T-helper 17 cell (primary cell): ENCODE measurements at regions not wholly inside any gene's neighbourhood (a gene's known extent, or its start where the extent isn't known, plus 50 kb on each side); places are given as distances from the start of the nearest gene placed in this dataset.
"Not testable (repeated sequence)": the region's sequence is repeated elsewhere in the genome, so short reads cannot be mapped to it uniquely, and the experiment has no call there.

ENCODE experiments used
- ATAC-seq: fragments of 150-1000 bp; cut with Tn5 transposase; 2 replicates; pipeline ENCODE4 v1.10.0; 2021; ENCODE audit warnings: mild to moderate bottlenecking, moderate library complexity
- DNase-seq, 3 donors: peaks; one replicate each; pipeline versions ENCODE4 v3.0.0 to v3.0.0-alpha.2; 2020 to 2021
- H3K9me3 ChIP-seq: one replicate; pipeline ENCODE4 v1.7.0; 2013; ENCODE audit warnings: low read length, mild to moderate bottlenecking; ENCODE audit not compliant: control insufficient read depth, poor library complexity, severe bottlenecking
- H3K27ac Mint-ChIP-seq: one replicate; pipeline ENCODE4 v1.8.0; 2022; ENCODE audit warnings: mild to moderate bottlenecking, moderate library complexity, mixed read lengths
- H3K27me3 Mint-ChIP-seq: one replicate; pipeline ENCODE4 v1.8.0; 2022; ENCODE audit warnings: mixed read lengths
- H3K36me3 Mint-ChIP-seq: one replicate; pipeline ENCODE4 v1.8.0; 2022; ENCODE audit warnings: low read depth, mixed read lengths
- H3K4me1 Mint-ChIP-seq: one replicate; pipeline ENCODE4 v1.8.0; 2022; ENCODE audit warnings: mild to moderate bottlenecking, mixed read lengths
- H3K4me3 Mint-ChIP-seq: one replicate; pipeline ENCODE4 v1.8.0; 2022; ENCODE audit warnings: mild to moderate bottlenecking, moderate library complexity, mixed read lengths

GRCh38 chr11:71383461-71383860 lies 64.7 kb downstream of the DHCR7 start:
- DNase-seq (no peak), ATAC-seq (no peak)
- Mint-ChIP-seq H3K27me3 (no peaks in the 10 kb centered on the region), H3K27ac (no peak overlapping the region), H3K4me1 (no peaks in the 10 kb centered on the region), H3K36me3 (peaks cover 2% of the 10 kb centered on the region), H3K4me3 (no peak overlapping the region)
- H3K9me3 ChIP-seq, result no peaks in the 10 kb centered on the region

DNA sequence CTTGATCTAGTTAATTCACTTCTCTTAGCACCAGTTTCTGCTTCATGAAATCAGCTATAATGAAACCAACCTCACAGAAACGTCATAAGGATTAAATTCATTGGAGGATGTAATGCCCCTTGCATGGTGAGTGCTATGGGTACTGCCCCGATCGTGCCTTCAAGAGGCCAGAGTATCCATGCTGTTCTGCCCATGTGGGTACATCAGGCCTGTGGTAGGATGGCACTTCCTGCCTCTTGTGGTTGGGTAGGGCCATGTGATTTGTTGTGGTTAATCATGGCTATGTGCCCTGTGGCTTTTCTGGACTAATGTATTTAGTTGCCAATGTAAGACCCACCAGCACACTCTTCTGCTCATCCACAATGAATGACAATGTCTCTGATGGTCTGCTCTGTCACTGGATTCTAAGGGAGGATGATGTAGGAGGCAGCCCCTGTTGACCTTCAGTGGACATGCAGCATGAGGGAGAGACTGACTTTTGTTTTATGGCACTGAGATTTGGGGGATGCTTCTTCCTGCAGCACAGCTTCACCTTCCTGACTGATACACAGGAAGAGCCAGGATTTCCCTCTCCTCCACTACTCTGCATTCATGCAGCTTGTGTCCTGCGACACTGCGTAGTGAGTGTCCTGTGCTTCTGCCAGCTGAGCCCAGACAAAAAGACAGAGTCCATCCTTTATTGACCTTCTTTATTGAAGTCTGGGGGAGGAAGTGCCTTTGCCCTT lies 66.2 kb downstream of the DHCR7 start:
- Mint-ChIP-seq H3K27me3 (no peaks in the 10 kb centered on the region), H3K36me3 (peaks cover 2% of the 10 kb centered on the region), H3K4me3 (no peak overlapping the region), H3K4me1 (no peaks in the 10 kb centered on the region), H3K27ac (no peak overlapping the region)
- no peak for DNase-seq
- ATAC-seq, result peak; percentile 54
- H3K9me3 ChIP-seq, result no peaks in the 10 kb centered on the region

- DNase-seq (no peak), ATAC-seq (no peak)
- Mint-ChIP-seq H3K4me3 (no peak overlapping the region), H3K4me1 (no peaks in the 10 kb centered on the region), H3K27ac (no peak overlapping the region), H3K27me3 (no peaks in the 10 kb centered on the region), H3K36me3 (peaks cover 2% of the 10 kb centered on the region)
- no peaks in the 10 kb centered on the region for H3K9me3 ChIP-seq
Observed at GRCh38 chr11:71379701-71380100, 68.5 kb downstream of the DHCR7 start.

GRCh38 chr11:71373791-71374454 lies 74.3 kb downstream of the DHCR7 start:
- ATAC-seq, result no peak
- Mint-ChIP-seq H3K4me1 (peaks cover 3% of the 10 kb centered on the region), H3K4me3 (no peak overlapping the region), H3K36me3 (peaks cover 2% of the 10 kb centered on the region), H3K27ac (no peak overlapping the region), H3K27me3 (no peaks in the 10 kb centered on the region)
- no peaks in the 10 kb centered on the region for H3K9me3 ChIP-seq
- no peak for DNase-seq

DNA sequence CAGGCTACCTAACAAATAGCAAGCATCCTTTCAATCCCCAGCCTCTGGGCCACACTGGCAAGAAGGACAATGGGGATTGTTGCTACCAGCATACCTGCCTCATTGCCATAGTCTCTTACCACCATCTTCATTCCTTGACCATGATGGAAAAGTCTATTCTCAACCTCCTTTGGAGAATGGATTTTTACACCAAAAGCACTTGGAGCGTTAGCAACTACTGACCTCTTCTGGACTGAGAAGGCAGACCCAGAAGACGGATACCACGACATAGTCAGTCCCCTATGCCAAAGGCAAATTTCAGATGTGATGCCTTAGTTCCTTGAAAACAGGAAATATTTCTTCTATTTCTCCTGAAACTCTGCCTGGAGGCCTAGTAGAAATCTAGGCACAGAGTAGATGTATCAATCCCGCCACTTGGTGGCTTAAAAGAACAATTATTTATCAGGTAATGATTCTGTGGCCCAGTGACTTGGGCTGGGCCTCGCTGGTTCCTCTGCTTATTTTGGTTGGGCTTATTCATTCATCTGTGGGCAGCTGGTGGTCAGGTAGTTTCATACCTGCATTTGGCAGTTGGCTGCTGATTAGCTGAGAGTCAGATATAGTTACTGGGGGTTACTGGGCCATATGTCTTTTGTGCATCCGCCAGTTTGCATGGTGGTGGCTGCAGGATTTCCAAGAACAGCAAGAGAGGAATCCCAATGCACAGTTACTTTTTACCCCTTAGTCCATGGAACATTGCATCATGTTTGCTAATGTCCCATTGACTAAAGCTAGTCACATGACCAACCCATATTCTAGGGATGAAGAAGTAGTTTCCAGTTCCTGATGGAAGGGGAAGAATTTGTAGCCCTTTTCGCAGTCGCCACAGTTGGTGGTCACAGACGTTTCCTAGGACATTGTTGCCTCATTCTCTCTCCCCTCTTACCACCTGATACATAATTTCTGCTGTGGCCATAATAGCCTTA lies 75.2 kb downstream of the DHCR7 start:
- DNase-seq (no peak), ATAC-seq (no peak)
- Mint-ChIP-seq H3K27me3 (peaks cover 7% of the 10 kb centered on the region), H3K36me3 (no peaks in the 10 kb centered on the region), H3K4me1 (peaks cover 3% of the 10 kb centered on the region), H3K4me3 (no peak overlapping the region), H3K27ac (no peak overlapping the region)
- no peaks in the 10 kb centered on the region for H3K9me3 ChIP-seq

- H3K4me3 Mint-ChIP-seq, result no peak overlapping the region
- H3K27me3 Mint-ChIP-seq, result peaks cover 12% of the 10 kb centered on the region
Observed at GRCh38 chr11:71371674-71372069, 76.5 kb downstream of the DHCR7 start.

GRCh38 chr11:71370895-71371673 lies 77.1 kb downstream of the DHCR7 start:
- Mint-ChIP-seq H3K27me3 (peaks cover 12% of the 10 kb centered on the region), H3K27ac (no peak overlapping the region), H3K4me3 (no peak overlapping the region), H3K4me1 (peaks cover 3% of the 10 kb centered on the region), H3K36me3 (no peaks in the 10 kb centered on the region)
- no peaks in the 10 kb centered on the region for H3K9me3 ChIP-seq
- no peak for ATAC-seq
- no peak for DNase-seq

More at GRCh38 chr11:71371674-71372069, 76.5 kb downstream of the DHCR7 start:
- Mint-ChIP-seq H3K27ac (no peak overlapping the region), H3K4me1 (peaks cover 3% of the 10 kb centered on the region), H3K36me3 (no peaks in the 10 kb centered on the region)
- no peaks in the 10 kb centered on the region for H3K9me3 ChIP-seq
- ATAC-seq, result no peak
- DNase-seq, result no peak

GRCh38 chr11:71370020-71370747 lies 78.0 kb downstream of the DHCR7 start:
- Mint-ChIP-seq H3K4me3 (no peak overlapping the region), H3K4me1 (peaks cover 3% of the 10 kb centered on the region), H3K27me3 (peaks cover 12% of the 10 kb centered on the region), H3K27ac (no peak overlapping the region), H3K36me3 (no peaks in the 10 kb centered on the region)
- DNase-seq (no peak), ATAC-seq (no peak)
- H3K9me3 ChIP-seq, result no peaks in the 10 kb centered on the region

DNA sequence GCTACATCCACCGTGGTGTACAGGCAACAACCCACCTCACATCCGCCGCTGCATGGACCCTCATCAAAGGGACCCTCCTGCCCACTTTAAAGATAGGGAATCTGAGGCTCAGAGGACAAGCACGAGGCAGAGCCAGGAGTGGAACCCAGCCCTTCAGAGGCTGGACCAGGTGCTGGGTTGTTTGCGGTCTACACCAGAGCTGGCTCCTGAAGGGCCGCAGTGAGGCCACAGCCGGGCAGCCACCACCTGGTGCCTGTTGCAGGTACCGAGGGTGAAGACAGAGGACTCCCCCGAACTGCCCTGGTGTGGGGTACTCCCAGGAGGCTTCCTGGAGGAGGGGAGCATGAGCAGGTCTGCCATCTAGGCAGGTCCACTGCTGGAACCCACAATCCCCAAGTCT lies 78.8 kb downstream of the DHCR7 start:
- no peaks in the 10 kb centered on the region for H3K36me3 Mint-ChIP-seq
- DNase-seq, result no peak
- peaks cover 3% of the 10 kb centered on the region for H3K4me1 Mint-ChIP-seq
- H3K4me3 Mint-ChIP-seq, result no peak overlapping the region
- no peaks in the 10 kb centered on the region for H3K9me3 ChIP-seq
- H3K27ac Mint-ChIP-seq, result no peak overlapping the region
- ATAC-seq, result no peak
- peaks cover 12% of the 10 kb centered on the region for H3K27me3 Mint-ChIP-seq

- peaks cover 12% of the 10 kb centered on the region for H3K27me3 Mint-ChIP-seq
- no peak overlapping the region for H3K4me3 Mint-ChIP-seq
- H3K36me3 Mint-ChIP-seq, result no peaks in the 10 kb centered on the region
- peaks cover 3% of the 10 kb centered on the region for H3K4me1 Mint-ChIP-seq
- no peak overlapping the region for H3K27ac Mint-ChIP-seq
- ATAC-seq (no peak), DNase-seq (no peak)
- no peaks in the 10 kb centered on the region for H3K9me3 ChIP-seq
Observed at GRCh38 chr11:71368966-71369365, 79.2 kb downstream of the DHCR7 start.

GRCh38 chr11:71367756-71368155 lies 80.4 kb downstream of the DHCR7 start:
- ATAC-seq (no peak), DNase-seq (no peak)
- Mint-ChIP-seq H3K36me3 (no peaks in the 10 kb centered on the region), H3K27me3 (peaks cover 12% of the 10 kb centered on the region), H3K27ac (no peak overlapping the region), H3K4me3 (no peak overlapping the region), H3K4me1 (peaks cover 3% of the 10 kb centered on the region)
- no peaks in the 10 kb centered on the region for H3K9me3 ChIP-seq

GRCh38 chr11:71367276-71367675 lies 80.9 kb downstream of the DHCR7 start:
- H3K4me3 Mint-ChIP-seq, H3K27ac Mint-ChIP-seq, H3K4me1 Mint-ChIP-seq, DNase-seq, H3K9me3 ChIP-seq, H3K36me3 Mint-ChIP-seq, ATAC-seq: not testable (repeated sequence)
- H3K27me3 Mint-ChIP-seq, result peaks cover 12% of the 10 kb centered on the region
